IMR-90 (cell line): ENCODE measurements at regions not wholly inside any gene's neighbourhood (a gene's known extent, or its start where the extent isn't known, plus 50 kb on each side); places are given as distances from the start of the nearest gene placed in this dataset.

Experiments used
- ATAC-seq: fragments of 200-7000 bp; cut with Tn5 transposase; 2 replicates; pipeline ENCODE4 v1.9.1; 2020; ENCODE audit warnings: low read depth, mild to moderate bottlenecking, moderate library complexity
- BruUV-seq: library from RNA; stranded (reverse); fragments of 400-500 nt; replicated peaks from 2 replicates; lab custom pipeline; 2021; lab: Mats Ljungman, UMichigan
- CTCF ChIA-PET: fragments of 300-600 bp; formaldehyde crosslinking; extraction: SDS; loops from one replicate; lab custom pipeline; 2021; ENCODE audit warnings: antibody characterized with exemption; lab: Yijun Ruan, JAX
- POLR2A ChIA-PET: fragments of 300-600 bp; sonication (Branson Sonifier 250); formaldehyde crosslinking; loops from one replicate; lab custom pipeline; 2022; ENCODE audit warnings: antibody characterized with exemption; ENCODE audit not compliant: unreplicated experiment; lab: Charles Lee
- DNase-seq: peaks from one replicate; pipeline ENCODE4 v3.0.0; 2013
- H2AFZ ChIP-seq: replicated peaks from 2 replicates; pipeline ENCODE3; 2013; ENCODE audit warnings: low read length, mild to moderate bottlenecking; ENCODE audit not compliant: poor library complexity
- H2AK5ac ChIP-seq: 2 replicates; pipeline ENCODE4 v1.6.1; 2013; ENCODE audit warnings: low read depth, low read length, inconsistent platforms
- H2AK9ac ChIP-seq: replicated peaks from 2 replicates; pipeline ENCODE3; 2013; ENCODE audit warnings: mild to moderate bottlenecking, low read depth, low read length, moderate library complexity; ENCODE audit not compliant: poor library complexity
- H2BK120ac ChIP-seq: 2 replicates; pipeline ENCODE4 v1.6.1; 2013; ENCODE audit warnings: low read depth, low read length, inconsistent platforms
- H2BK15ac ChIP-seq: 3 replicates; pipeline ENCODE4 v1.6.1; 2013; ENCODE audit warnings: low read depth, low read length, inconsistent platforms
- H2BK20ac ChIP-seq: 2 replicates; pipeline ENCODE4 v1.6.1; 2013; ENCODE audit warnings: low read depth, mild to moderate bottlenecking, inconsistent platforms, low read length, moderate library complexity
- H2BK5ac ChIP-seq: 2 replicates; pipeline ENCODE4 v1.6.1; 2013; ENCODE audit warnings: mild to moderate bottlenecking, low read depth, low read length, inconsistent platforms; ENCODE audit not compliant: poor library complexity, severe bottlenecking
- H3K14ac ChIP-seq: replicated peaks from 2 replicates; pipeline ENCODE4 v1.6.1; 2013; ENCODE audit warnings: low read depth, low read length, inconsistent platforms
- H3K18ac ChIP-seq: 2 replicates; pipeline ENCODE4 v1.6.1; 2013; ENCODE audit warnings: low read depth, low read length, control low read depth
- H3K23ac ChIP-seq: 2 replicates; pipeline ENCODE4 v1.6.1; 2013; ENCODE audit warnings: low read depth, low read length, inconsistent platforms
- H3K27ac ChIP-seq: 2 replicates; pipeline ENCODE4 v1.5.1; 2013; ENCODE audit warnings: mild to moderate bottlenecking, control low read depth, low read length; ENCODE audit not compliant: insufficient read depth
- H3K27me3 ChIP-seq: 2 replicates; pipeline ENCODE4 v1.6.1; 2013; ENCODE audit warnings: low read length; ENCODE audit not compliant: control insufficient read depth, insufficient read depth
- H3K36me3 ChIP-seq: 2 replicates; pipeline ENCODE4 v1.6.1; 2013; ENCODE audit warnings: low read length, mixed read lengths; ENCODE audit not compliant: control insufficient read depth, insufficient read depth
- H3K4ac ChIP-seq: 2 replicates; pipeline ENCODE4 v1.6.1; 2013; ENCODE audit warnings: low read depth, low read length, inconsistent platforms
- H3K4me1 ChIP-seq: 2 replicates; pipeline ENCODE4 v1.6.1; 2013; ENCODE audit warnings: low read length, mixed read lengths; ENCODE audit not compliant: control insufficient read depth, insufficient read depth
- H3K4me2 ChIP-seq: 2 replicates; pipeline ENCODE4 v1.6.1; 2013; ENCODE audit warnings: low read depth, mild to moderate bottlenecking, control low read depth, low read length, moderate library complexity
- H3K4me3 ChIP-seq: 2 replicates; pipeline ENCODE4 v1.5.1; 2013; ENCODE audit warnings: low read depth, mild to moderate bottlenecking, control low read depth, low read length, moderate library complexity; ENCODE audit not compliant: insufficient read depth
- H3K56ac ChIP-seq: 2 replicates; pipeline ENCODE4 v1.6.1; 2013; ENCODE audit warnings: low read length, inconsistent platforms; ENCODE audit not compliant: insufficient read depth; ENCODE audit errors: extremely low read depth
- H3K79me1 ChIP-seq, 2 experiments: 2 replicates each; pipeline ENCODE4 v1.6.1; 2013; ENCODE audit warnings: low read length in 2 of 2, inconsistent platforms in 1 of 2, low read depth in 1 of 2
- H3K9ac ChIP-seq: 2 replicates; pipeline ENCODE4 v1.6.1; 2013; ENCODE audit warnings: low read depth, low read length, control low read depth
- H3K9me1 ChIP-seq: 2 replicates; pipeline ENCODE4 v1.6.1; 2013; ENCODE audit warnings: low read length, inconsistent platforms; ENCODE audit not compliant: insufficient read depth
- H3K9me3 ChIP-seq: 2 replicates; pipeline ENCODE4 v1.6.1; 2013; ENCODE audit warnings: low read length; ENCODE audit not compliant: control insufficient read depth, insufficient read depth
- H4K20me1 ChIP-seq: 2 replicates; pipeline ENCODE4 v1.6.1; 2013; ENCODE audit warnings: low read length, inconsistent platforms; ENCODE audit not compliant: insufficient read depth
- H4K5ac ChIP-seq: 2 replicates; pipeline ENCODE4 v1.6.1; 2013; ENCODE audit warnings: mild to moderate bottlenecking, low read depth, low read length, control low read depth
- H4K8ac ChIP-seq, 2 experiments: 2 replicates each; pipeline ENCODE4 v1.6.1; 2013; ENCODE audit warnings: low read depth in 2 of 2, low read length in 2 of 2, control low read depth in 1 of 2, inconsistent platforms in 1 of 2
- H4K91ac ChIP-seq: 2 replicates; pipeline ENCODE4 v1.6.1; 2013; ENCODE audit warnings: low read depth, low read length, inconsistent platforms; ENCODE audit not compliant: insufficient read depth
- RAD21 ChIP-seq: IDR thresholded peaks from 2 replicates; pipeline ENCODE4 v1.6.1; 2012; ENCODE audit warnings: low read length, improper control_type of control experiment
- RCOR1 ChIP-seq: IDR thresholded peaks from 2 replicates; pipeline ENCODE4 v1.6.1; 2012; ENCODE audit warnings: mild to moderate bottlenecking, low read length, improper control_type of control experiment; ENCODE audit not compliant: insufficient replicate concordance
- WGBS, 2 experiments: methylation state at CpG; one replicate each; pipeline versions ENCODE4 v1.1.5 to v1.1.7; 2013; ENCODE audit warnings: missing lambda C conversion rate in 2 of 2; ENCODE audit not compliant: insufficient read length in 1 of 2; ENCODE audit errors: extremely low coverage in 2 of 2; 5-methylcytosine and 5-hydroxymethylcytosine counted together
- dilution Hi-C: fragments of 300-500 bp; cut with HindIII; formaldehyde crosslinking; loops from one replicate; pipeline ENCODE4 v1.14.3; 2018; ENCODE audit warnings: low sequenced_read_pairs; ENCODE audit not compliant: unreplicated experiment
- in situ Hi-C: fragments of 300-500 bp; cut with MboI; formaldehyde crosslinking; loops from 3 replicates; pipeline ENCODE4 v1.14.3; 2019; ENCODE audit warnings: low sequenced_read_pairs, inconsistent platforms, mixed read lengths
- intact Hi-C: fragments of 100-400 bp; cut with micrococcal nuclease; formaldehyde crosslinking; loops from 2 replicates; pipeline ENCODE4 v1.10.0; 2022
- TF ChIP-seq, protein P1 (sequence below): fragments of 150-350 bp; IDR thresholded peaks from 2 replicates; pipeline ENCODE4 v1.6.1; 2017; ENCODE audit warnings: mild to moderate bottlenecking, antibody characterized with exemption, low read length, low read depth

DNA sequence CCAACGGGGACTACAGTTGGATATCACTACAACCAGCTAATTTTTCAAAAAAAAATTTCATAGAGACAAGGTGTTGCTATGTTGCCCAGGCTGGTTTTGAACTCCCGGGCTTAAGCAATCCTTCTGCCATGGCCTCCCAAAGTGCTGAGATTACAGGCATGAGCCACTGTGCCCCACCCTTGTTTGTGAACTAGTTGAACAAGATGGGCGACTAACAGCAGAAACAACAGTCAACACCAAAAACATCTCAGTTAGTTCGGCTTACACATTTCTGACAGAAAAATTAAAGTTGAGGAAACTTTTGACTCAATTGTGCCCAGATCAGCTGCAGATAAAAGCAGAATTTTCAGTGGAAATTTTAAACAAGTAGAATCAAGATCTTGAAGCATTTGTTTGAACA lies 470.1 kb downstream of the TLE4 start:
- no peak overlapping the region for H3K4me3 ChIP-seq
- H2BK5ac ChIP-seq = no peak overlapping the region
- H2AK9ac ChIP-seq = no peak overlapping the region
- H2AFZ ChIP-seq = no peak overlapping the region
- no peaks in the 10 kb centered on the region for H3K9me1 ChIP-seq
- no TSS peak for BruUV-seq
- H4K20me1 ChIP-seq = no peaks in the 10 kb centered on the region
- H2AK5ac ChIP-seq = no peak overlapping the region
- H2BK120ac ChIP-seq = no peak overlapping the region
- no peaks in the 10 kb centered on the region for H3K4me1 ChIP-seq
- H3K4ac ChIP-seq = no peak overlapping the region
- H3K27me3 ChIP-seq = no peaks in the 10 kb centered on the region
- no peak overlapping the region for H3K18ac ChIP-seq
- H3K79me1 ChIP-seq = no peaks in the 10 kb centered on the region
- H2BK20ac ChIP-seq = no peak overlapping the region
- H4K91ac ChIP-seq = no peak overlapping the region
- ATAC-seq (no peak), DNase-seq (no peak)
- no peak overlapping the region for H3K23ac ChIP-seq
- TF ChIP-seq RAD21 (no peak), RCOR1 (no peak)
- TF ChIP-seq, protein P1, sequence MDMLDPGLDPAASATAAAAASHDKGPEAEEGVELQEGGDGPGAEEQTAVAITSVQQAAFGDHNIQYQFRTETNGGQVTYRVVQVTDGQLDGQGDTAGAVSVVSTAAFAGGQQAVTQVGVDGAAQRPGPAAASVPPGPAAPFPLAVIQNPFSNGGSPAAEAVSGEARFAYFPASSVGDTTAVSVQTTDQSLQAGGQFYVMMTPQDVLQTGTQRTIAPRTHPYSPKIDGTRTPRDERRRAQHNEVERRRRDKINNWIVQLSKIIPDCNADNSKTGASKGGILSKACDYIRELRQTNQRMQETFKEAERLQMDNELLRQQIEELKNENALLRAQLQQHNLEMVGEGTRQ = no peak
- ChIA-PET POLR2A (interaction anchor here (0.6 kb wide), 1 partner anchor 13 kb away, joined by 3 read pairs; no protein-coding TSS in a partner anchor), CTCF (no interaction called here)
- no peaks in the 10 kb centered on the region for H3K36me3 ChIP-seq
- dilution Hi-C loops = no loop called here
- no peak overlapping the region for H2BK15ac ChIP-seq
- no peak overlapping the region for H3K9ac ChIP-seq
- H3K4me2 ChIP-seq = no peak overlapping the region
- in situ Hi-C loops = no loop called here
- H4K8ac ChIP-seq = no peak overlapping the region
- no peak overlapping the region for H3K14ac ChIP-seq
- H4K5ac ChIP-seq = no peak overlapping the region
- WGBS, 2 experiments = no CpG with 5 or more reads among the region's 4 CpGs
- intact Hi-C loops = no loop called here
- H3K27ac ChIP-seq = no peak overlapping the region
- no peak overlapping the region for H3K56ac ChIP-seq
- no peaks in the 10 kb centered on the region for H3K9me3 ChIP-seq
